Activated T-cell treated with anti-CD3 and anti-CD28 coated beads, Interleukin-2, amount 50 U/mL, for 1 hour (primary cell): ENCODE measurements at regions not wholly inside any gene's neighbourhood (a gene's known extent, or its start where the extent isn't known, plus 50 kb on each side); places are given as distances from the start of the nearest gene placed in this dataset.
"Not testable (repeated sequence)": the region's sequence is repeated elsewhere in the genome, so short reads cannot be mapped to it uniquely, and the experiment has no call there.

ENCODE experiments used
- DNase-seq: peaks from one replicate; pipeline ENCODE4 v3.0.0-alpha.2; 2020

DNA sequence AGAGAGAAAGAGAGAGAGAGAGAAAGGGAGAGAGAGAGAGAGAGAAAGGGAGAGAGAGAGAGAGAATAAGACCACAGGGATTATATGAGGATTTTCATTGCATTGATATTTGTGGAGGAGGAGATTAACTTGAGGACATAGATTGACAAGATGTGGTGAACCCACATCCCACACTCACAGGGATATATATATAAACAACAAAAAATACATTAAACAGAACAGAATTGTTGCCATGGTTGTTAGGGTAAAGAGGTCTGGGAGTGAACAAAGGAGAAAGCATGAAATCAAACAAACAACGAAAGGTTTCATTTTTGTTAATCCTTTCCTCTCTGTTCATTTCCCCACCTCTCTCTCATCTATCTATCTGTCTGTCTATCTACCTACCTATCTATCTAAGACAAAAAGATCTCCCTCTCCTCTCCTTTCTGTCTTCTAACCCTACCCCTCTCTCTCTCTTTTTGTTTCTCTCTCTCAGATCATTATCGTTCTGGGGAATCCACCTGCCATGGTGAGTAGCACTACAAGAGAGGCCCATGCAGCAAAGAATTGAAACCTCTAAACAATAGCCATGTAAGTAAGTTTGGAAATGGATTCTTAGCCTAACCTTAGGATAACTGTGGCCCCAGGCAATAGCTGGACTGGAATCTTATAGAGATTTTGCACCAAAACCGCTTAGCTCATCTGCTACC is 280.9 kb downstream of the RAP2B start:
- no peak for DNase-seq

- DNase-seq = no peak
Observed at GRCh38 chr3:153443961-153444360, 281.9 kb downstream of the RAP2B start.

DNA sequence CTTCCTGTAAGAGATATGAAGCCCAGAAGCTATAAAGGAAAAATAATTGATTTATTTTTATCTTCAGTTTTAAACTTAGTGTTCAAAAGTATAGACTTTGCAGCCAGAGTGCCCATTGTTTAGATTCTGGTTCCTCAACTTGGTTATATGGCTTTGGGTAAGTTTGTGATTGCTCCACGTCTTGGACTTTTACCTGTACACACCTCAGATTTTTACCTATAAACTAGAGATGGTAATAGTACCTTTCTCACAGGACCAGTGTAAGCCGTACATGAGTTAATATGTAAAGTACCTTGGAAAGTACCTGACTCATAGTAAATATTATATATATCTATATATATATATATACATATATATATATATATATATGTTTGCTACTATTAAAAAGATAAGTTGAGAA is 283.8 kb downstream of the RAP2B start:
- DNase-seq = no peak

- no peak for DNase-seq
Observed at GRCh38 chr3:153448151-153448829, 286.3 kb downstream of the RAP2B start.

DNA sequence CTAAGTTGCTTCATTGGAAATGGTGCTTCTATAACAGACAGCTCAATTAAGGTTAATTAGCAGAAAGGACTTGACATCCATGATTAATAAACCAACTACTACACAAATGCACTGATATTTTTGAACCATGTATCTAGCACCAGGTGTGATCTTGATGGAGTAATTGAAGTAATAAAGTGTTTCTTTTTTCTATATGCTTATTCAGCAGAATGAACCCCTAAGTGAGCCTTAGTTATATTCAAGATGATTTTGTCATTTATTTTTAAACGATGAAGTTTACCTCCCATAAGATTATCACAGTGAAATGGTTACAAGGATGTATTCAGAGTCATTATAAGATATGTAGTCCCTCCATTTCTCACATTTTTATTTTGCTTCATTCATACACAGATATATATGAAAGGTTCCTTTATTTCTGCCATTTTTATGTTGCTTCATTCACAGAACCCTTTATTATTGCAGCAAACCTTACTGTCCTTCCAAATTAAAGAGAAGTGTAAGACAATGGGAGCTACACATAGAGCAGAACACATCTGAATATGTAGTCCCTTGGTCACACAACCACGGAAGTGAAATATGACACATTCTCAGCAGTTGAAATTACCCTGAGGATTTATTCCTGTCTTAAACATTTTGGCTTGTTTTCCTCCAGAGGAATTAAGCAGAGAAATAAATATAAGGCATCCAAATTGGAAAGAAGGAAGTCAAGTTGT is 295.0 kb downstream of the RAP2B start:
- DNase-seq = no peak

- DNase-seq = no peak
Observed at GRCh38 chr3:153458881-153459280, 296.9 kb downstream of the RAP2B start.

- DNase-seq = no peak
Observed at GRCh38 chr3:153462545-153462944, 300.5 kb downstream of the RAP2B start.

DNA sequence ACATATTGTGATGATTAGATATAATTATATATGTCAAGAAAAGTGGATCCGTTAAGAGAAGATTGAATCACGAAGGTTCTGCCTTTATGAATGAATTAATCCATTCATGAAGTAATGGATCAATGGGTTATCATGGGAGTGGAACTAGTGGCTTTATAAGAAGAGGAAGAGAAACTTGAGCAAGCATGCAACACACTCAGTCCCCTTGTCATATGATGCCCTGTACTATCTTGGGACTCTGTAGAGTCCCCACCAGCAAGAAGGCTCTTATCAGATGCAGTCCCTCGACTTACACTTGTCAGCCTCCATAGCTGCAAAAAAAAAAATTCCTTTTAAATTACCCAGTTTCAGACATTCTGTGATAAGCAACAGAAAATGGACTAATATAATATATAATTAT is 301.9 kb downstream of the RAP2B start:
- no peak for DNase-seq

GRCh38 chr3:153469162-153469561 is 307.1 kb downstream of the RAP2B start:
- DNase-seq = no peak

DNA sequence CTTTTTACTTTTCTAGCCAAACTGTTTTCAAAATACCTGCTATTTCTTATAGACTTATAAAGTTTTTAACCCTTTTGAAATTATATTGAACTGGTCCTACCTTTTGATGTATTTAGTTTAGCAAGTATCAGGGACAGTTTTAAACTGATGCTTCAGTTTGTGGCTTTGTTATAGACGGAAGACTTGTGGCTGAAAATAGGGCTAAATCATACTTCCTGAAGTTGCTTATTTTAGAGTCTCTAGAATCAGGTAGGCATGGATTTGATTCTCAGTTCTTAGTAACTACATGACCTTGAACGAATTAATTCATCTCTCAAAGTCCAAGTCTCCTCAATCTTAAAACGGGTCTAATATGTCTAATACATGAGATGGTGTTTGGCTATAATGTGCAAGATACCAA is 322.8 kb downstream of the RAP2B start:
- DNase-seq = no peak

- DNase-seq = no peak
Observed at GRCh38 chr3:153495422-153495821, 333.4 kb downstream of the RAP2B start.

DNA sequence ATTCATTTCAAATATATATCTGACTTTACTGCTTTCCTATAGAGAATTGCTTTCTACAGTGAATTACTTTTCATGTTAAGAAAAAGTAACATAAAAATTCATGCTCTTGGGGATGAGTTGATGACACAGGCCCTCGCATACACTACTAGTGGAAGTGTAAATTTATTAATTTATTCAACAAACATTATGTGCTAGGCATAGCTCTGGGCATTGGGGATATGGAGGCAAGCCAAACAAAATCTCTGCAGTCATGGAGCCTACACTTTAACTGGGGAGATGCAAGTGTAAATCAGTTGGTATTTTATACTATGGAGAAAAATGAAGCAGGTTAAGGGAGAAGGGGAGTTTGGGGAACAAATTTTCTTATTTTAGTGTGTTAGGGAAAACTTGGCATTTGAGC is 340.7 kb downstream of the RAP2B start:
- no peak for DNase-seq

- DNase-seq = no peak
Observed at GRCh38 chr3:153503873-153504272, 341.8 kb downstream of the RAP2B start.

- not testable (repeated sequence) for DNase-seq
Observed at GRCh38 chr3:153506205-153506604, 344.2 kb downstream of the RAP2B start.

DNA sequence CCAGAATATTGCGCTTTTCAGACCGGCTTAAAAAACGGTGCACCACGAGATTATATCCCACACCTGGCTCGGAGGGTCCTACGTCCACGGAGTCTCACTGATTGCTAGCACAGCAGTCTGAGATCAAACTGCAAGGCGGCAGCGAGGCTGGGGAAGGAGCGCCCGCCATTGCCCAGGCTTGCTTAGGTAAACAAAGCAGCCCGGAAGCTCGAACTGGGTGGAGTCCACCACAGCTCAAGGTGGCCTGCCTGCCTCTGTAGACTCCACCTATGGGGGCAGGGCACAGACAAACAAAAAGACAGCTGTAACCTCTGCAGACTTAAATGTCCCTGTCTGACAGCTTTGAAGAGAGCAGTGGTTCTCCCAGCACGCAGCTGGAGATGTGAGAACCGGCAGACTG is 344.7 kb downstream of the RAP2B start:
- DNase-seq = not testable (repeated sequence)

- DNase-seq = no peak
Observed at GRCh38 chr3:153513236-153513635, 351.2 kb downstream of the RAP2B start.

GRCh38 chr3:153528473-153528872 is 366.4 kb downstream of the RAP2B start:
- no peak for DNase-seq

- no peak for DNase-seq
Observed at GRCh38 chr3:153539263-153539662, 377.2 kb downstream of the RAP2B start.

DNA sequence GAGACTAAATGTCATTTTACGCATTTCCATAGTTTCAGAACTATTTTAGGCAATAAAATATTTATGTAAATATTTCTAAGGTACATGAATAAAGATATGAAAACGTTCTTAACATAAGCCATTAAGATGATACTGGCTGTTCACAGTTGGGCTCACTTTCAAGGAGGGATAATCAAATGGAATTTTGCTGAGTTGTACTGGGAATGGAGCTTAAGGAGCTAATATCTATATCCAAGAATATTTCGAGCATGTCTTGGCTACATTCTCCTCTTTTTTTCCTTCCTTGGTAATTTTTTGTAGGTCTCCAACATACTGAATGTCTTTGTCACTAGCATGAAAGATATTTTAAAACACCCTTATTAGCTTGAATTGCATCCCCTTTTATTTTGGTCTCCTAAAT is 383.4 kb downstream of the RAP2B start:
- DNase-seq = no peak

DNA sequence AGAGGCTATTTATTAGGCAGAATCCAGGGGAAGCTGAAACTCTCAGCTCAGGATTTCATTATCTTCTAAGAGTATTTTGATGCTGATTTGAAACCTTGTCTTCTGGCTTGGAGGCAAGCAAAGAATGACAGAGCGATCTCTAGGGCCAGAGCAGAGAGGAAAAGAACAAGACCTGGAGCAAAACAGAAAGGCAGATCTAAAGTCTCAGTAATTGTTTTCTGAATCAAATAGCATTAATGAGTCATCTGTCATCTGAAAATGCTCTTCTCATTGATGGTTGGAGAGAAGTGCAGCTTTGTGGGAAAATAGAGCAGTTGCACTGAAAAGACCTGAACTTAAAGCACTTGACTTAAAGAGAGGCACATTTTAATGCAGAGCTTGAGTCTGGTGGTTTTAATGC is 385.9 kb downstream of the RAP2B start:
- no peak for DNase-seq

DNA sequence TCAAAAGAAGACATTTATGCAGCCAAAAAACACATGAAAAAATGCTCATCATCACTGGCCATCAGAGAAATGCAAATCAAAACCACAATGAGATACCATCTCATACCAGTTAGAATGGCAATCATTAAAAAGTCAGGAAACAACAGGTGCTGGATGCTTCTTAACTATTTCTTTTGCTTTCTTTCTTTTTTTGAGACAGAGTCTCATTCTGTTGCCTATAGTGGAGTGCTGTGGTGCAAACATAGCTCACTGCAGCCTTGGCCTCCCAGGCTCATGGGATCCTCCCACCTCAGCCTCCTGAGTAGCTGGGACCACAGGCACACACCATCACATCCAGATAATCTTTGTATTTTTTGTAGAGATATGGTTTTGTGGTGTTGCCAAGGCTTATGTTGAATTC is 387.7 kb downstream of the RAP2B start:
- not testable (repeated sequence) for DNase-seq

- DNase-seq = no peak
Observed at GRCh38 chr3:153551536-153552285, 389.7 kb downstream of the RAP2B start.

- DNase-seq = no peak
Observed at GRCh38 chr3:153552887-153553604, 391.0 kb downstream of the RAP2B start.
